Mucosa of rectum (tissue), 2 donors: ENCODE measurements at regions not wholly inside any gene's neighbourhood (a gene's known extent, or its start where the extent isn't known, plus 50 kb on each side); places are given as distances from the start of the nearest gene placed in this dataset.

ENCODE experiments used
- H3K27ac ChIP-seq, 2 donors: one replicate each; pipeline ENCODE4 v1.7.0; 2013; ENCODE audit warnings: inconsistent platforms in 2 of 2, low read depth in 2 of 2, low read length in 2 of 2
- H3K27me3 ChIP-seq, 2 donors: one replicate each; pipeline ENCODE4 v1.7.0; 2013; ENCODE audit warnings: low read length in 2 of 2; ENCODE audit not compliant: control insufficient read depth in 2 of 2, insufficient read depth in 2 of 2
- H3K36me3 ChIP-seq, 2 donors: one replicate each; pipeline ENCODE4 v1.7.0; 2013; ENCODE audit warnings: low read length in 2 of 2; ENCODE audit not compliant: control insufficient read depth in 2 of 2, insufficient read depth in 2 of 2
- H3K4me1 ChIP-seq, 2 donors: one replicate each; pipeline ENCODE4 v1.7.0; 2013; ENCODE audit warnings: low read length in 2 of 2, mild to moderate bottlenecking in 1 of 2; ENCODE audit not compliant: control insufficient read depth in 2 of 2, insufficient read depth in 2 of 2
- H3K4me3 ChIP-seq, 2 donors: one replicate each; pipeline ENCODE4 v1.7.0; 2013; ENCODE audit warnings: low read length in 2 of 2
- H3K9ac ChIP-seq, 2 donors: one replicate each; pipeline ENCODE4 v1.7.0; 2013; ENCODE audit warnings: low read length in 2 of 2, low read depth in 1 of 2, mild to moderate bottlenecking in 1 of 2
- H3K9me3 ChIP-seq, 2 donors: one replicate each; pipeline ENCODE4 v1.7.0; 2013; ENCODE audit warnings: low read length in 2 of 2; ENCODE audit not compliant: control insufficient read depth in 2 of 2
- donor health status: healthy.
- donor health status: Normal muscosa, but diverticular disease.

DNA sequence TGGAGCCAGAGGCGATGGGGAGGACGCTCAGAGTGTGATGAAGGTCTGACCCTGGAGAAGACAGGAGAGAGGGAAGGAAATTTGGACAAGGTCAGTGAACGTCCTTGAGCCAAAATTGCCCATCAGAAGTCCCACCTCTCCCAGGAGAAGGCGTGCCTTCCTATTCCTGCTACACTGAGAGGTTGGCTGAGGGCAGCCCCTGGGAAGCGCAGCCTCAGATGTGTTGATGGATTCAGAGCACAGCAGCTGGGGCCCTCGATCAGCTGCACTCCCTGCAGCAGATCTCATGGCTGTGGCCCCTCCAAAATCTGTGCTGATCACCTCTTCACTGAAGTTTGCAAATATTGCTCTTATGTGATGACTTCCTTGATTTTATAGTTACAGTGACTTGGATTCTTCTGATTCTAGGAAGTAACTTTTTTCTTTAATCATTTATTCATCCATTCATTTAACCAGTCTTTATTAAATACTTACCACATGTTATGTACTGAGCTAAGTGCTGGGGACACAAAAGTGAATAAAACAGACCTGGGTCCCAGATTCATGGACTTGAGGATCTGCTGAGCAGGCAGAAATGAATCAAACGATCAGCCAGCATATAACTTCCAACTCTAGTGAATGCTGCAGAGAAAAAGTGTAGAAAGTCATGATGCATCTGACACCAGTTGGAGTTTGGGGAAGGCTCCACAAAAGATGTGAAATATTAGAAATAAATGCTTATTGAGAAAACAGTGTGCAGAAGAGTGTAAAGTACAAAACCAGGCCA is 69.6 kb upstream of the ARMC2 start:
- H3K4me1 ChIP-seq = peaks cover 6 to 8% of the 10 kb centered on the region in 2 donors
- H3K27me3 ChIP-seq = no peaks in the 10 kb centered on the region
- no peaks in the 10 kb centered on the region for H3K9me3 ChIP-seq
- no peak overlapping the region for H3K9ac ChIP-seq
- H3K4me3 ChIP-seq = no peak overlapping the region
- H3K36me3 ChIP-seq = no peaks in the 10 kb centered on the region
- H3K27ac ChIP-seq = no peak overlapping the region

DNA sequence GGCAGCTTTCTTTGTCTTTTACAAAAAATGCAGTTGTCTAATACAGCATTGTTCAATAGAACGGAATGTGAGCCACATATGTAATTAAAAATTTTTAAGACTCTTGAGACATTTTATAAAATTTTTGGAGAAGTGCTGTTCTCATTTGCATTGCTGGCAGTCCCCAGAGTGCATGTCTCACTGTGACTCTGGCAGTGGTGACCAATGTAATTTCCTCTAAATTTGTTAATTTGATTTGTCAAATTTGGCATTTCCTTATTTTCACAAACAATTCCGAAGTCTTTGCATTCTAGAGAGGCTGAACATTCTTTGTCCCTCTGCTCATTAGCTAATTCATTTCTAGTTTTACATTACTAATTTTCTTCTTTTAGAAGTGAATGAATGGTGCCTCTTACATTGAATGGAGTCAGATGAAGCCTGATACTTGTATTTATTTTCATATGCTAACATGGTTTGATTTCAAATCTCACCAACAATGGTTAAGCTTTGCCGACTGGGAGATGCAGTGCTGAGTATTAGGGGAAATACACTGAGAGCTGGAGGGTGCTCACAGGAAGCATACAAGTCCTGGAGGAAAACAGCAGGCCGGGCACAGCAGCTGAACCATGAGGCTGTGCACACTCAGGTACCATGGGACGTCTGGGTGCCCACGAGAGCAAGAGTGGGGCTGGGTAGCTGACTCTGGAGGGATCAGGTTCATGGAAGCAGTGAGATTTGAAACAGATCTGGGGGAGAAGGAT is 68.5 kb upstream of the ARMC2 start:
- Histone ChIP-seq H3K4me3 (no peak overlapping the region), H3K27ac (no peak overlapping the region), H3K27me3 (no peaks in the 10 kb centered on the region), H3K9ac (no peak overlapping the region), H3K4me1 (peaks cover 6 to 8% of the 10 kb centered on the region in 2 donors), H3K36me3 (no peaks in the 10 kb centered on the region), H3K9me3 (no peaks in the 10 kb centered on the region)

GRCh38 chr6:108780784-108781183 is 67.4 kb upstream of the ARMC2 start:
- Histone ChIP-seq H3K36me3 (no peaks in the 10 kb centered on the region), H3K9me3 (no peaks in the 10 kb centered on the region), H3K9ac (no peak overlapping the region), H3K4me1 (peaks cover 6 to 8% of the 10 kb centered on the region in 2 donors), H3K4me3 (no peak overlapping the region), H3K27ac (no peak overlapping the region), H3K27me3 (no peaks in the 10 kb centered on the region)

DNA sequence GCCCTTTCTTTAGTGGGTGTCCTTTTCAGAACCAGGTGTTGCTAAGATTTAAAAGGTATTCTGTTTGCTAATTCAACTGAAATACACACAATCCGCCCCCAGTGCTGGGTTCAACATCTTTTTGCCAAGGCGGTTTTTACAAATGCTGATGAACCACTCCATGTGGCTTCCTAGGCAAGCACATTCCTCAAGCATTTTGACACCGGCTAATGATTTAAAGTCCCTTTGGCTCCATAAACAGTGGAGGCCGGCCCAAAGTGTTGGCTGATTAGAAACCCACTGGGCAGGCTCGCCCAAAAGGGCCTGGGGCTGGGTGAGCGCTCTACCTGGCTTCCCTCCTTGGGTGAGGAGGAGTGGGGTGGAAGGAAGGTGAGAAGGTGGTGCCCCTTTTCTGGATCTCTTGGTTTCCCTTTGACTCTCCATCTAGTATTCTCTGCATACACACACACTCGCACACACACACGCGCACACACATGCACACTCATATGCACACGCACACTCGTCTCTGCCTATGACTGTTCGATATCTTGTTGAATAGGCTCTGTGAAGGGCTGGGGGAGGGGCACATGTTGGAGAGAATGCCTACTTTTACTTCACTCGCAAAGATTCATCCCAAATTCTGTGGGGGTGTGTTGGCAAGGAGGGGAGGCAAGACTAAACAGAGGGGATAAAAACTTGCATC is 66.7 kb upstream of the ARMC2 start:
- peaks cover 6 to 8% of the 10 kb centered on the region in 2 donors for H3K4me1 ChIP-seq
- H3K4me3 ChIP-seq = peak overlapping the region; percentile 71 to 83
- H3K27me3 ChIP-seq = no peaks in the 10 kb centered on the region
- H3K9me3 ChIP-seq = no peaks in the 10 kb centered on the region
- no peak overlapping the region for H3K27ac ChIP-seq
- H3K36me3 ChIP-seq = no peaks in the 10 kb centered on the region
- peak overlapping the region in 1 of 2 donors; percentile 20 for H3K9ac ChIP-seq

GRCh38 chr6:108782179-108783041 is 65.8 kb upstream of the ARMC2 start:
- peaks cover 6 to 8% of the 10 kb centered on the region in 2 donors for H3K4me1 ChIP-seq
- H3K9ac ChIP-seq = peak overlapping the region; percentile 20 to 65
- H3K9me3 ChIP-seq = no peaks in the 10 kb centered on the region
- H3K27ac ChIP-seq = peak overlapping the region in 1 of 2 donors; percentile 29
- H3K36me3 ChIP-seq = no peaks in the 10 kb centered on the region
- H3K27me3 ChIP-seq = no peaks in the 10 kb centered on the region
- peak overlapping the region; percentile 71 to 83 for H3K4me3 ChIP-seq

DNA sequence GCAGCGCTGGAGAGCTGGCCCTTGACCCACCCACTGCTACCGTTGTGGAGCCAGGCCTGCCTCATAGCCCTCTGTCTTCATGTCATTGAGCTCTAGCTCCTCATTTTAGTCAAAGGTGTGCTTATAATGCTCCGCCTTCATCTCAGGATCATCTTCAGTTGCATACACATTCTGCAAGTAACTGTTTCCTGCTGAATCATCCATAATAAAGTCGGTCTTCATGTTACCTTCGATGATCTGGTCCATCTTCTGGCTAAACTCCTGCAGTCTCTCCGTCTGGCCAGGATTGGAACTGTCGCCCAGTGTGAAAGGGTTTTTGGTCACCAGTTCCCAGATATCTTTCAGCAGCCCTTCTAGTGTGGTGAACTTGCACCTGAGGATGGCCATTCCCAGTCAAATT is 62.6 kb upstream of the ARMC2 start:
- Histone ChIP-seq H3K9me3 (no peaks in the 10 kb centered on the region), H3K4me1 (peaks cover 6 to 8% of the 10 kb centered on the region in 2 donors), H3K9ac (no peak overlapping the region), H3K4me3 (no peak overlapping the region), H3K27me3 (no peaks in the 10 kb centered on the region), H3K27ac (no peak overlapping the region), H3K36me3 (no peaks in the 10 kb centered on the region)

DNA sequence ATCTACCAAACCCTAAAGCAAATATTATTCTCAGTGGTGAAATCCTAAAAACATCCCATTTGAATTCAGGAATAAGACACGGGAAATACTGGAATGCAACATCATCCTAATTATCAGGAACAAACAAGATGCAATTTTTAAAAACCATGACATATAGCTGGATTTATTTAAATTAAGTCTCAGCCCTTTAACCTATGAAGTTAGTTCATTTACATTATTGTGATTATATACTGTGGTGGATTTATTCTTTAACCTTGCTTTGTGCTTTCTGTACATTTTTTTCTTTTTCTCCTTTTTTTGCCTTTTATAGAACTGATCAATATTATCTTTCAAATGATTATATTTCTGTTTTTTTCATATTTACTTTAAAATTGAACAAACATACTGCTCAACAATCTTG is 59.8 kb upstream of the ARMC2 start:
- Histone ChIP-seq H3K4me1 (no peaks in the 10 kb centered on the region), H3K9ac (no peak overlapping the region), H3K27ac (no peak overlapping the region), H3K4me3 (no peak overlapping the region), H3K36me3 (no peaks in the 10 kb centered on the region), H3K9me3 (no peaks in the 10 kb centered on the region), H3K27me3 (no peaks in the 10 kb centered on the region)

GRCh38 chr6:108789475-108789874 is 58.7 kb upstream of the ARMC2 start:
- H3K9me3 ChIP-seq = no peaks in the 10 kb centered on the region
- H3K9ac ChIP-seq = no peak overlapping the region
- no peaks in the 10 kb centered on the region for H3K27me3 ChIP-seq
- H3K4me3 ChIP-seq = no peak overlapping the region
- no peak overlapping the region for H3K27ac ChIP-seq
- H3K36me3 ChIP-seq = no peaks in the 10 kb centered on the region
- no peaks in the 10 kb centered on the region for H3K4me1 ChIP-seq

DNA sequence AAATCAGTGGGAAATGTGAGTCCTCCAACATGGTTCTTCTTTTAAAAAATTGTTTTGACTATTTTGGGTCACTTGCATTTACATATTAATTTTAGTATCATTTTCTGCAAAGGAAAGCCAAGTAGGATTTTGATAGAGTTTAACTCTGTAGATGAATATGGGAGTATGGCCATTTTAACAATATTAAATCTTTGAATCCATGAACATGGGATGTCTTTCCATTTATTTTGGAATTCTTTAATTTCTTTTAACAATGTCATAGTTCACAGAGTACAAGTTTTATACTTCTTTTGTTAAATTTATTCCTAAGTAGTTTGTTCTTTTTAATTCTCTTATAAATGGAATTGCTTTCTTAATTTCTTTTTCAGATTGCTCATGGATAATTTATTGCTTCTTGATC is 56.5 kb upstream of the ARMC2 start:
- no peaks in the 10 kb centered on the region for H3K36me3 ChIP-seq
- peaks cover 0 to 4% of the 10 kb centered on the region in 2 donors for H3K4me1 ChIP-seq
- no peaks in the 10 kb centered on the region for H3K27me3 ChIP-seq
- no peak overlapping the region for H3K4me3 ChIP-seq
- H3K9ac ChIP-seq = no peak overlapping the region
- no peaks in the 10 kb centered on the region for H3K9me3 ChIP-seq
- no peak overlapping the region for H3K27ac ChIP-seq
